ENCODE measurements at regions not wholly inside any gene's neighbourhood (a gene's known extent, or its start where the extent isn't known, plus 50 kb on each side); places are given as distances from the start of the nearest gene placed in this dataset.
"Not testable (repeated sequence)": the region's sequence is repeated elsewhere in the genome, so short reads cannot be mapped to it uniquely, and the experiment has no call there.

DNA sequence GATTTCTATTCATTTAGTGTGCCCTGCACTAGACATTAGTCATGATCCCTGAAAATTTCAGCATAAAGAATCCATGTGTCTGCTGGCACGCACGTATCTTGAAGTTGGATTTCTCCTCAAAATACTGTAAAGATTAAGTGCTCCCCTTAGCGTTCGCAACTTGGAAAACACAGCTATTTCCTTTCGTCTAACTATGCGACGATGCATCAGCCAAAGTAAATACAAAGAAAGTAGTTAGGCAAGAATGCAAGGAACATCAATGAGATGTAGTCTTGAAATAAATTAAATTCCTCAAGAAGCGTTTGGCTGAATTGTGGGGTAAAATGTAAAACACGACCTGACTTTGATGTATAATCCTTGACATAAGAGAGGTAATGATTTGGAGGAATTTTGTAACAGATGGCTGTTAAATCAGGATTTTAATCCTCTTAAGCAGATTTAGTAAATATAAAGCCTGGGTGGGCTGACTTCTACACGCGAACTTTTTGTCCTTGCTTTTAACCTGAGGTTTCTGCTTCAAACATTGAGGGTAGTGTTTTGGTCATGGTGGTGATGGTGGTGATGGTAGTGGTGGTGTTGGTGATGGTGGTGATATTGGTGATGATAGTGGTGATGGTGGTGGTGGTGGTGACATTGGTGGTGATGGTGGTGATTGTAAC, 88.2 kb downstream of the FOXF2 start:
- intact Hi-C loops (cut with DNase I): no loop called here
- ATAC-seq: no peak
- H3K4me3 ChIP-seq: no peak overlapping the region

DNA sequence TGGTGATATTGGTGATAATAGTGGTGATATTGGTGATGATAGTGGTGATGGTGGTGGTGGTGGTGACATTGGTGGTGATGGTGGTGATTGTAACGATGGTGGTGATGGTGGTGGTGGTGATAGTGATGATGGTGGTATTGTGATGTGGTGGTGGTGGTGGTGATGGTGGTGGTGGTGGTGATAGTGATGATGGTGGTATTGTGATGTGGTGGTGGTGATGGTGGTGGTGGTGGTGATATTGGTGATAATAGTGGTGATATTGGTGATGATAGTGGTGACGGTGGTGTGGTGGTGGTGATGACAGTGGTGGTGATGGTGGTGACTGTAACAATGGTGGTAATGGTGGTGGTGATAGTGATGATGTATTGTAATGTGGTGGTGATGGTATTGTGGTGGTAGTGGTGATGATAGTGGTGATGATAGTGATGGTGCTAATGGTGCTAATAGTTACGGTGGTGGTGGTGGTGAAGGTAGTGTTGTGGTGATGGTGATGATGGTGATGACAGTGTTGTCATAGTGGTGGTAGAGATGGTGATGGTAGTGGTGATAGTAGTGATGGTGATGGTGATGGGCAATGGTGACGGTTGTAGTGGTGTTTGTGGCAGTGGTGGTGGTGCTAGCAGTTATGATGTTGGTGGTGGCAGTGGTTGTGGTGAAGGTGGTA, 88.9 kb downstream of the FOXF2 start:
- H3K4me3 ChIP-seq; H3K27me3 ChIP-seq (ENCODE audit: low read depth); H3K4me1 ChIP-seq; ATAC-seq; H3K27ac ChIP-seq; intact Hi-C loops (cut with DNase I); H3K9me3 ChIP-seq; DNase-seq; H3K36me3 ChIP-seq: not testable (repeated sequence)

More for the DNA sequence above, 88.2 kb downstream of the FOXF2 start:
- Histone ChIP-seq H3K36me3 (no peaks in the 10 kb centered on the region), H3K4me1 (no peaks in the 10 kb centered on the region), H3K27me3 (ENCODE audit: low read depth) (no peaks in the 10 kb centered on the region), H3K27ac (no peak overlapping the region), H3K9me3 (no peaks in the 10 kb centered on the region)
- TF ChIP-seq, protein P1, sequence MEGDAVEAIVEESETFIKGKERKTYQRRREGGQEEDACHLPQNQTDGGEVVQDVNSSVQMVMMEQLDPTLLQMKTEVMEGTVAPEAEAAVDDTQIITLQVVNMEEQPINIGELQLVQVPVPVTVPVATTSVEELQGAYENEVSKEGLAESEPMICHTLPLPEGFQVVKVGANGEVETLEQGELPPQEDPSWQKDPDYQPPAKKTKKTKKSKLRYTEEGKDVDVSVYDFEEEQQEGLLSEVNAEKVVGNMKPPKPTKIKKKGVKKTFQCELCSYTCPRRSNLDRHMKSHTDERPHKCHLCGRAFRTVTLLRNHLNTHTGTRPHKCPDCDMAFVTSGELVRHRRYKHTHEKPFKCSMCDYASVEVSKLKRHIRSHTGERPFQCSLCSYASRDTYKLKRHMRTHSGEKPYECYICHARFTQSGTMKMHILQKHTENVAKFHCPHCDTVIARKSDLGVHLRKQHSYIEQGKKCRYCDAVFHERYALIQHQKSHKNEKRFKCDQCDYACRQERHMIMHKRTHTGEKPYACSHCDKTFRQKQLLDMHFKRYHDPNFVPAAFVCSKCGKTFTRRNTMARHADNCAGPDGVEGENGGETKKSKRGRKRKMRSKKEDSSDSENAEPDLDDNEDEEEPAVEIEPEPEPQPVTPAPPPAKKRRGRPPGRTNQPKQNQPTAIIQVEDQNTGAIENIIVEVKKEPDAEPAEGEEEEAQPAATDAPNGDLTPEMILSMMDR (IDR thresholded peaks at IDR 0.05): no peak
- DNase-seq: no peak

DNA sequence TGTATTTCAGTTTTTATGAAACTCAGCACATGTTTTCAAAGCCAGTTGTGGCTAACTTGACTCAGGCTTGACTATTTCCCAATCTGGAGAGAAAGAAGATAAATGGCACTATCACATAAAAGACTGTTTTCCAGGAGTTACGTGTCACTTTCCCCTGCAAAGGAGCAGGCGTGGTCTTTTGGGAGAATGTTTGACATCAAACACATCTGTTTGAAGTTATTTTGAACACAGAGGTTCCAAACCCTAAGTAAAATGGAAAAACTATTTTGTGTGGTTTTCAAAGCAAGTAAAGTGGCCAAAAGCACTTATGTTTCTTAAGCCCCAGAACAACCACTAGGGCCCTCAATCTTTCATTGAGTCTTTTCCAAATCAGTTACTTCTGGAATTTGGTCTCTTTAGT, 89.7 kb downstream of the FOXF2 start:
- no peaks in the 10 kb centered on the region for H3K9me3 ChIP-seq
- H3K27ac ChIP-seq: no peak overlapping the region
- no peak for DNase-seq
- no peaks in the 10 kb centered on the region for H3K36me3 ChIP-seq
- H3K4me3 ChIP-seq: no peak overlapping the region
- H3K4me1 ChIP-seq: no peaks in the 10 kb centered on the region
- intact Hi-C loops (cut with DNase I): no loop called here
- TF ChIP-seq, protein P1 (IDR thresholded peaks at IDR 0.05): no peak
- ATAC-seq: no peak
- H3K27me3 ChIP-seq (ENCODE audit: low read depth): no peaks in the 10 kb centered on the region

DNA sequence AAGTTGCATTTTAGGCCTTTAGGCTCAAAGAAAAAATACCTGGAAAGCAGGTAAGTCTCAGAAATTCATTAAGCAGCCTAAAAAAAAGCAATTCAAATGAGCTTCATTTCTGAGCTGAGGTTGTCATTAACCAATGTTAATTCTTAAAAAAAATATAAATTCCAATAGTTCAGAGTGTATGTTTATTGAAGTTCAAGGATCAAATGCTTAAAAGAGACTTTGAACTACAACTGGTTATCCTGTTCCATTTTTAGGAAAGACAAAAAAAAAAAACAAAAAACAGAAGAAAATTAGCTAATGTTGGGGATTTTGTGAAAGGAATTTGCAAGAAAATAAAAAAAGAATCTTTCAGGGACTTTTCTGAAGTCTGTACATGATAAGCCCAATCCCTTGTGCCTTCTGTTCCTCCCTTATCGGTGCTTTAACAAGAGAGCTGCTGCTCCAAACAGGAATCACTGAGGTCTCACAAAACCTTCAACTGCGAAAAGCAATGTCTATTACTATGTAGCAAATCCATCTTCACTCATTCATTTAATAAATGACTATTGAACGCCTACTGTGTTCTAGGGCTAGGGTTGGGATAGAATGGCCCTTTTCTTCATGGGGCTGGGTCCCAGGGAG, 90.3 kb downstream of the FOXF2 start:
- no peak overlapping the region for H3K4me3 ChIP-seq
- intact Hi-C loops (cut with DNase I): no loop called here

DNA sequence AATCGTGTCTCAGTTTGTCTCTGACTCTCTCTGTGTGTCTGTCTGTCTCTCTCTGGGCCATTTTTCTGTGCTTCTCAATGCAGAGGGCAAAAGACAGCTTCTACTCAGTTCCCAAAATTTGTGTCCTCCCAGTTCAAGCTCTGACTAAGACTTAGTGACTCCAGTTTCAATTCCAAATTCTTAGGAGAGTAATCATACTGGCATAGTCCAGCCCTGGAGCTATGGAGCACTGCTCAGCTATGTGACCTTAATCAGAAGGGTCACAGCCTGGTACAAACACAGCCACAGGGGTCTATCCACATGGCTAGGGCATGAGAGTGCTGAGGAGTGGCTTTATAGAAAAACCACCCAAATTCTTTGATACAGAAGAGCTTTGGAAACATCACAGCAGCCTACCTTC, 91.9 kb downstream of the FOXF2 start:
- TF ChIP-seq, protein P1 (IDR thresholded peaks at IDR 0.05): no peak
- intact Hi-C loops (cut with DNase I): no loop called here
- Histone ChIP-seq H3K4me3 (no peak overlapping the region), H3K36me3 (no peaks in the 10 kb centered on the region), H3K9me3 (no peaks in the 10 kb centered on the region), H3K27ac (no peak overlapping the region), H3K27me3 (ENCODE audit: low read depth) (no peaks in the 10 kb centered on the region), H3K4me1 (no peaks in the 10 kb centered on the region)
- ATAC-seq: no peak
- DNase-seq: no peak

More for the DNA sequence above, 90.3 kb downstream of the FOXF2 start:
- no peak for ATAC-seq
- DNase-seq: no peak
- Histone ChIP-seq H3K27me3 (ENCODE audit: low read depth) (no peaks in the 10 kb centered on the region), H3K36me3 (no peaks in the 10 kb centered on the region), H3K27ac (no peak overlapping the region), H3K9me3 (no peaks in the 10 kb centered on the region), H3K4me1 (no peaks in the 10 kb centered on the region)
- TF ChIP-seq, protein P1 (IDR thresholded peaks at IDR 0.05): no peak
